HFFc6 (cell line): ENCODE measurements at regions not wholly inside any gene's neighbourhood (a gene's known extent, or its start where the extent isn't known, plus 50 kb on each side); places are given as distances from the start of the nearest gene placed in this dataset.

Source experiments
- DNase-seq: peaks from one replicate; pipeline ENCODE4 v3.0.0-alpha.2; 2018
- H3K27ac Mint-ChIP-seq: 2 replicates; pipeline ENCODE4 v1.8.0; 2020; ENCODE audit warnings: mild to moderate bottlenecking, mixed read lengths
- H3K27me3 Mint-ChIP-seq: 2 replicates; pipeline ENCODE4 v1.8.0; 2021; ENCODE audit warnings: mild to moderate bottlenecking, moderate library complexity, mixed read lengths; ENCODE audit not compliant: insufficient read depth
- H3K36me3 Mint-ChIP-seq: 2 replicates; pipeline ENCODE4 v1.8.0; 2021; ENCODE audit warnings: low read depth, mixed read lengths
- H3K4me1 Mint-ChIP-seq: 2 replicates; pipeline ENCODE4 v1.8.0; 2020; ENCODE audit warnings: low read depth, mixed read lengths
- H3K4me3 Mint-ChIP-seq: 2 replicates; pipeline ENCODE4 v1.8.0; 2020; ENCODE audit warnings: mild to moderate bottlenecking, moderate library complexity, mixed read lengths
- H3K9me3 Mint-ChIP-seq: 2 replicates; pipeline ENCODE4 v1.8.0; 2020; ENCODE audit warnings: mild to moderate bottlenecking, mixed read lengths
- CTCF ChIP-seq: fragments of 200-600 bp; sonication (generic); IDR thresholded peaks from 2 replicates; pipeline ENCODE4 v1.5.0; 2021; ENCODE audit warnings: antibody characterized with exemption, mild to moderate bottlenecking

GRCh38 chr9:31153250-31153840 is 1231.1 kb upstream of the ACO1 start:
- H3K9me3 Mint-ChIP-seq = peaks cover 12% of the 10 kb centered on the region
- H3K4me1 Mint-ChIP-seq = no peaks in the 10 kb centered on the region
- H3K36me3 Mint-ChIP-seq = no peaks in the 10 kb centered on the region; the same call in none of the 2 replicates
- H3K27me3 Mint-ChIP-seq = no peaks in the 10 kb centered on the region
- no peak overlapping the region for H3K27ac Mint-ChIP-seq
- H3K4me3 Mint-ChIP-seq = no peak overlapping the region
- no peak for TF ChIP-seq CTCF
- DNase-seq = no peak

GRCh38 chr9:31166516-31166915 is 1217.9 kb upstream of the ACO1 start:
- Mint-ChIP-seq H3K27me3 (peaks cover 1% of the 10 kb centered on the region; the same call in 1 of the 2 replicates), H3K9me3 (peaks cover 35% of the 10 kb centered on the region), H3K27ac (no peak overlapping the region), H3K4me3 (no peak overlapping the region), H3K4me1 (no peaks in the 10 kb centered on the region), H3K36me3 (no peaks in the 10 kb centered on the region)
- TF ChIP-seq CTCF = no peak
- no peak for DNase-seq

- Mint-ChIP-seq H3K9me3 (peaks cover 34% of the 10 kb centered on the region), H3K27me3 (peaks cover 1% of the 10 kb centered on the region; the same call in 1 of the 2 replicates), H3K4me1 (no peaks in the 10 kb centered on the region), H3K4me3 (no peak overlapping the region), H3K27ac (no peak overlapping the region), H3K36me3 (no peaks in the 10 kb centered on the region)
- TF ChIP-seq CTCF = no peak
- DNase-seq = no peak
Measured at GRCh38 chr9:31168161-31168560, 1216.3 kb upstream of the ACO1 start.

- no peaks in the 10 kb centered on the region for H3K4me1 Mint-ChIP-seq
- no peaks in the 10 kb centered on the region for H3K36me3 Mint-ChIP-seq
- DNase-seq = no peak
- no peaks in the 10 kb centered on the region; the same call in 1 of the 2 replicates for H3K9me3 Mint-ChIP-seq
- peaks cover 1% of the 10 kb centered on the region; the same call in 1 of the 2 replicates for H3K27me3 Mint-ChIP-seq
- H3K4me3 Mint-ChIP-seq = no peak overlapping the region
- no peak for TF ChIP-seq CTCF
- H3K27ac Mint-ChIP-seq = no peak overlapping the region
Measured at GRCh38 chr9:31174681-31175080, 1209.8 kb upstream of the ACO1 start.

GRCh38 chr9:31183866-31184265 is 1200.6 kb upstream of the ACO1 start:
- Mint-ChIP-seq H3K27me3 (no peaks in the 10 kb centered on the region), H3K9me3 (peaks cover 13% of the 10 kb centered on the region), H3K27ac (no peak overlapping the region), H3K4me1 (no peaks in the 10 kb centered on the region), H3K4me3 (no peak overlapping the region), H3K36me3 (no peaks in the 10 kb centered on the region)
- DNase-seq = no peak
- TF ChIP-seq CTCF = no peak
